ENCODE measurements at regions not wholly inside any gene's neighbourhood (a gene's known extent, or its start where the extent isn't known, plus 50 kb on each side); places are given as distances from the start of the nearest gene placed in this dataset.

- Mint-ChIP-seq H3K4me1 (peaks cover 10% of the 10 kb centered on the region), H3K27ac (no peak overlapping the region), H3K27me3 (ENCODE audit: low read depth in 3 of 3) (peaks cover 0 to 2% (median 1%) of the 10 kb centered on the region in 3 donors), H3K4me3 (no peak overlapping the region), H3K9me3 (peaks cover 0 to 10% (median 4%) of the 10 kb centered on the region in 7 donors), H3K36me3 (no peaks in the 10 kb centered on the region)
- Histone ChIP-seq H3K4me3 (replicated peaks in 1 of 3; ENCODE audit: low read depth in 2 of 3, low read length in 3 of 3) (no peak overlapping the region), H2AFZ (ENCODE audit: insufficient read depth, low read depth, low read length, poor library complexity, severe bottlenecking) (no peak overlapping the region), H3K79me2 (ENCODE audit: insufficient read depth, low read length) (no peaks in the 10 kb centered on the region), H3K9ac (ENCODE audit: insufficient read depth, low read length, poor library complexity, severe bottlenecking) (no peak overlapping the region), H3K4me2 (replicated peaks; ENCODE audit: extremely low read depth, low read length, poor library complexity, severe bottlenecking) (no peak overlapping the region), H4K20me1 (ENCODE audit: insufficient read depth, low read length) (no peaks in the 10 kb centered on the region), H3K27me3 (ENCODE audit: control insufficient read depth in 2 of 2, insufficient read depth in 2 of 2, low read length in 2 of 2) (no peaks in the 10 kb centered on the region), H3K36me3 (replicated peaks in 1 of 2; ENCODE audit: control insufficient read depth in 1 of 2, insufficient read depth in 2 of 2, low read length in 2 of 2) (no peaks in the 10 kb centered on the region), H3K4me1 (ENCODE audit: control insufficient read depth in 1 of 2, insufficient read depth in 2 of 2, low read length in 2 of 2) (peaks cover 0 to 3% of the 10 kb centered on the region in 2 donors), H3K9me3 (replicated peaks in 1 of 2; ENCODE audit: control insufficient read depth in 1 of 2, insufficient read depth in 1 of 2, low read length in 2 of 2) (peaks cover 0 to 2% of the 10 kb centered on the region in 2 donors), H3K27ac (ENCODE audit: low read depth in 1 of 2, low read length in 2 of 2) (no peak overlapping the region)
- WGBS (ENCODE audit: insufficient coverage): no CpG with 5 or more reads among the region's 1 CpG
- intact Hi-C loops (cut with micrococcal nuclease): no loop called here
- TF ChIP-seq CTCF (IDR thresholded peaks at IDR 0.05): no peak
- no peak for DNase-seq
Observed at GRCh38 chr14:21802441-21802840, 128.8 kb upstream of the OR4E1 start.

- no CpG with 5 or more reads among the region's 2 CpGs for WGBS (ENCODE audit: insufficient coverage)
Observed at GRCh38 chr14:21796916-21797315, 123.3 kb upstream of the OR4E1 start.

More at GRCh38 chr14:21796916-21797315, 123.3 kb upstream of the OR4E1 start:
- Histone ChIP-seq H4K20me1 (ENCODE audit: insufficient read depth, low read length) (no peaks in the 10 kb centered on the region), H3K4me1 (ENCODE audit: control insufficient read depth in 1 of 2, insufficient read depth in 2 of 2, low read length in 2 of 2) (no peaks in the 10 kb centered on the region), H3K9me3 (replicated peaks in 1 of 2; ENCODE audit: control insufficient read depth in 1 of 2, insufficient read depth in 1 of 2, low read length in 2 of 2) (no peaks in the 10 kb centered on the region), H3K9ac (ENCODE audit: insufficient read depth, low read length, poor library complexity, severe bottlenecking) (no peak overlapping the region), H2AFZ (ENCODE audit: insufficient read depth, low read depth, low read length, poor library complexity, severe bottlenecking) (no peak overlapping the region), H3K27me3 (ENCODE audit: control insufficient read depth in 2 of 2, insufficient read depth in 2 of 2, low read length in 2 of 2) (no peaks in the 10 kb centered on the region), H3K4me2 (replicated peaks; ENCODE audit: extremely low read depth, low read length, poor library complexity, severe bottlenecking) (no peak overlapping the region), H3K27ac (ENCODE audit: low read depth in 1 of 2, low read length in 2 of 2) (no peak overlapping the region), H3K4me3 (replicated peaks in 1 of 3; ENCODE audit: low read depth in 2 of 3, low read length in 3 of 3) (no peak overlapping the region), H3K79me2 (ENCODE audit: insufficient read depth, low read length) (no peaks in the 10 kb centered on the region), H3K36me3 (replicated peaks in 1 of 2; ENCODE audit: control insufficient read depth in 1 of 2, insufficient read depth in 2 of 2, low read length in 2 of 2) (no peaks in the 10 kb centered on the region)
- Mint-ChIP-seq H3K27ac (no peak overlapping the region), H3K9me3 (peaks cover 0 to 8% (median 6%) of the 10 kb centered on the region in 7 donors), H3K27me3 (ENCODE audit: low read depth in 3 of 3) (peaks cover 0 to 3% (median 2%) of the 10 kb centered on the region in 3 donors), H3K4me1 (no peaks in the 10 kb centered on the region), H3K4me3 (no peak overlapping the region), H3K36me3 (no peaks in the 10 kb centered on the region)
- intact Hi-C loops (cut with micrococcal nuclease): no loop called here
- TF ChIP-seq CTCF (IDR thresholded peaks at IDR 0.05): no peak
- no peak for DNase-seq

Measured in CD14-positive monocyte (primary cell).